Astrocyte (in vitro differentiated cells and primary cell): ENCODE measurements at regions not wholly inside any gene's neighbourhood (a gene's known extent, or its start where the extent isn't known, plus 50 kb on each side); places are given as distances from the start of the nearest gene placed in this dataset.

ENCODE experiments used
- EZH2 ChIP-seq: IDR thresholded peaks from 2 replicates; pipeline ENCODE4 v1.6.1; 2012; ENCODE audit warnings: mild to moderate bottlenecking, low read length, inconsistent platforms; ENCODE audit not compliant: insufficient read depth
- TF ChIP-seq, protein P1 (sequence below): IDR thresholded peaks from 2 replicates; pipeline ENCODE4 v1.5.1; 2011; ENCODE audit warnings: low read depth, mild to moderate bottlenecking, inconsistent platforms, low read length, moderate library complexity; ENCODE audit not compliant: insufficient read depth

DNA sequence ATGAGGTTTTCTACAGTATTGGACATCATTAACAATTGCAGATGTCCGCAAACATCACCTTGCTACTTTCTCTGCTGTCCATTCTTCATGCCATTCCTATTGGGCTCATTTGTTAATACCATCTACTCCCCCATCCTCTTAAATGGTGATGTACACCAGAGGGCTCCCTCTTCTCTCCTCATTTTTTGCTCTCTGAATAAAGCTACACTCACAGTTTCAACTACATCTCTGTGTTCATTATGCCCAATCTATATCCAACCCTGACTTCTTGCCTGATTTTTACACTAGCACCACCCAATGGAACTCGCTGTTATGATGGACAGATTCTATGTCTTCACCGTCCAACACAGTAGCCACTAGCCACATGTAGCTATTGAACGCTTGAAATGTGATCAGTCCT lies 288.1 kb upstream of the ID4 start:
- TF ChIP-seq, protein P1, sequence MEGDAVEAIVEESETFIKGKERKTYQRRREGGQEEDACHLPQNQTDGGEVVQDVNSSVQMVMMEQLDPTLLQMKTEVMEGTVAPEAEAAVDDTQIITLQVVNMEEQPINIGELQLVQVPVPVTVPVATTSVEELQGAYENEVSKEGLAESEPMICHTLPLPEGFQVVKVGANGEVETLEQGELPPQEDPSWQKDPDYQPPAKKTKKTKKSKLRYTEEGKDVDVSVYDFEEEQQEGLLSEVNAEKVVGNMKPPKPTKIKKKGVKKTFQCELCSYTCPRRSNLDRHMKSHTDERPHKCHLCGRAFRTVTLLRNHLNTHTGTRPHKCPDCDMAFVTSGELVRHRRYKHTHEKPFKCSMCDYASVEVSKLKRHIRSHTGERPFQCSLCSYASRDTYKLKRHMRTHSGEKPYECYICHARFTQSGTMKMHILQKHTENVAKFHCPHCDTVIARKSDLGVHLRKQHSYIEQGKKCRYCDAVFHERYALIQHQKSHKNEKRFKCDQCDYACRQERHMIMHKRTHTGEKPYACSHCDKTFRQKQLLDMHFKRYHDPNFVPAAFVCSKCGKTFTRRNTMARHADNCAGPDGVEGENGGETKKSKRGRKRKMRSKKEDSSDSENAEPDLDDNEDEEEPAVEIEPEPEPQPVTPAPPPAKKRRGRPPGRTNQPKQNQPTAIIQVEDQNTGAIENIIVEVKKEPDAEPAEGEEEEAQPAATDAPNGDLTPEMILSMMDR = no peak
- TF ChIP-seq EZH2 = no peak
